HuH-7 (cell line): ENCODE measurements at regions not wholly inside any gene's neighbourhood (a gene's known extent, or its start where the extent isn't known, plus 50 kb on each side); places are given as distances from the start of the nearest gene placed in this dataset.

Source experiments
- DNase-seq: peaks from one replicate; pipeline ENCODE4 v3.0.0; 2011; ENCODE audit warnings: low spot score

- no peak for DNase-seq
Measured at GRCh38 chr13:80036845-80037504, 304.0 kb downstream of the SPRY2 start.

DNA sequence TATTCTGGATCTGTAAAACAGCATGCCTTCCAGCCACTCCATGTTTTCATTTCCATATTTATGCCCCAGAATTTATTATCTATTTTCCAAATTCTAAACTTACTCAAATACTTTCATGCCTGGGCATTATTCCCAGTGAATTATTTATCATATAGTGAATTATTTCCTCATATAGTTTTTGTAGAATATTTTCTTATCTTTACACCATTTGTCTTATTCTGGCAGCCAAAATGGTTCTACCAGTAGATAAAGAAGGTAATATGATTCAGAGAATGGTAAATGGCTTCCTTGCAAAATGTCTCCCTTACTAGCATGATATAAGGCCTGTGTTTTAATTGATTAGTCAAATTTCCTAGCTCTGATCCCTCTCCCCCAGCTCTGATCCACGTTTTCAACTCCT, 305.8 kb downstream of the SPRY2 start:
- no peak for DNase-seq

DNA sequence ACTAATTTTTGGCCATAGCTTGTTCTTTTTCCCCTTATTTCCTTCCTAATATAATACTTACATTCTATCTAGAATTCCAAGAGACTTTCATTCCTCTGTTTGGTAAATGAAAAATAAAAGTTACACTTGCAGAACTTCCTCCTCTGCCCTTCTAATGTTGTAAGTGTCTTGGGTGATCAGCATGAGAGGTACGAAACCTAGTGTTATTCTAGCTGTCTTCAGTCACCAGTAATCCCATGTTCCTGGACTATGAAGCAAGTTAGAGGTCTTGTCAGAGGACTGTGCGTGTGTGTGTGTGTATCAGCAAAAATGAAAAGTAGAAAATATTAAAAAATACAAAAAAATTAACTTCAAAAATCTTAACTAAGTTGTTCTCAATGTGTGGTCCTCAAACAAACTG, 307.0 kb downstream of the SPRY2 start:
- DNase-seq = no peak

GRCh38 chr13:80033286-80033685, 307.6 kb downstream of the SPRY2 start:
- DNase-seq = no peak

DNA sequence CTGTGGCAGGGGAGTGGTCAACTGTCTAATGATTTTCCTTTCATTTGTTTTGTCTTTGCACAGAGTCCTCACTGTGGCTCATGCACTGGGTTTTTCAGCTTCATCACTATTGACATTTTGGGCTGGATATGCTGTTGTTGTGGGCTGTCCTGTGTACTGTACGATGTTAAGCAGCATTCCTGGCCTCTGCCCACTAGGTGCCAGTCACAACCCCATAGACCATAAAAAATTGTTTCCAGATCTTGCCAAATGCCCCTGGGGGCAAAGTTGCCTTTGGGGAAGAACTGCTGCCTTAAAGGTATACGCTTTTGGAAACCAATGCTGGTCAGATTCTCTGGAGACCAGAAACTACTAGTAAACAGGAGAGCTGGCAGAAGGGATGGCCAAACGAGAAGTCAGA, 310.4 kb downstream of the SPRY2 start:
- DNase-seq = no peak

GRCh38 chr13:80029170-80029569, 311.8 kb downstream of the SPRY2 start:
- no peak for DNase-seq

- no peak for DNase-seq
Measured at GRCh38 chr13:80022146-80022545, 318.8 kb downstream of the SPRY2 start.

- DNase-seq = no peak
Measured at GRCh38 chr13:80012251-80012650, 328.7 kb downstream of the SPRY2 start.

GRCh38 chr13:80011448-80012212, 329.3 kb downstream of the SPRY2 start:
- DNase-seq = no peak

- no peak for DNase-seq
Measured at GRCh38 chr13:80010846-80011245, 330.1 kb downstream of the SPRY2 start.

- DNase-seq = no peak
Measured at GRCh38 chr13:80010286-80010831, 330.6 kb downstream of the SPRY2 start.

DNA sequence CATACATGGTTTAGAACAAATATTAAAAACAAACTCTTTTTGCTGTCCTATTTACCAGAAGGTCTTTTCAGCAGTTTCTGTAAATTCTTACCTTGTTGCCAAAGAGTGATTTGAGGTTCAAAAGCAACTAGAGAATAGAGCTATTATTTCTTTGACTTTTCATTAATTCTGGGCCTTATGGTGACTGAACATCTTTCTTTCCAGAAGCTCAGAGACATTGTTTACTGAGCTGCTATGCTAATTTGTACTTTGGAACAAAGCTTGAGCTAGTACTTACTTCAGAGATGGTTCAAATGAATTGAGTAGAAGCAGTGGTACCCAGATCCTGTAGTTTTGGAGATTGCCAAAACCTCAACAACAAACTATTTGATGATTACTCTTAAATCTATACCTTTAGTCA, 331.2 kb downstream of the SPRY2 start:
- no peak for DNase-seq

DNA sequence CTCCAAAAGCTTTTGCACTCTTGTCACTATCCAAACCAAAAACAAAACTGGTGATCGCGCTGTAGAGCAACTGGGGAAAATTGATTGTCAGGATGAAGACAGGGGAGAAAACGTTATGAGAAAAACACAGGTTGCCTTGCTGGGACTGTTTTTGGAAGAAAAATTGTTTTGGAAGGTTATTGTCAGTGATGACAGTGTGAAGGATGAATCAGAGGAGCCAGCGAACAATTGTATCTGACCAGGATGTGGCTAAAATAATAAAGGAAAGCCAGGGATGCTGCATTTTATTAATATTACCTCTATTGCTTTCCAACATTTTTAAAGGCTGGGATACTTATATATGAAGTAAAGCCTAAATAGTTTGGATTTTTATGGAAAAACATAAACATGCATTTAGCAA, 334.0 kb downstream of the SPRY2 start:
- no peak for DNase-seq

DNA sequence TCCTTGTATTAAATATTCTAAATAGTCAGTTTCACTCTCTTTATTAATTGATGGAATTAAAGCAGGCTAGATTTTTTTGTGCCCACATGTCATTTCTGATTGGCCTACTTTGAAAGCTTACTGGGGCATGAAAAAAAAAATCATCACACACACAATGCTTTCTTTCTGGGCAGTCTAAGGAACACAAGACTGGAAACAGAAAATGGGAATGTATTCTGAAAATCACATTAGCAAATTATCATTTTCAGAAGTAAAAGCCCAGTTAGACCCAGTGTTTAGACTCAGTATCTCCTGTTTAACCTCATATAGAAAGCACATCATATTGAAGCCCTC, 339.4 kb downstream of the SPRY2 start:
- DNase-seq = no peak

DNA sequence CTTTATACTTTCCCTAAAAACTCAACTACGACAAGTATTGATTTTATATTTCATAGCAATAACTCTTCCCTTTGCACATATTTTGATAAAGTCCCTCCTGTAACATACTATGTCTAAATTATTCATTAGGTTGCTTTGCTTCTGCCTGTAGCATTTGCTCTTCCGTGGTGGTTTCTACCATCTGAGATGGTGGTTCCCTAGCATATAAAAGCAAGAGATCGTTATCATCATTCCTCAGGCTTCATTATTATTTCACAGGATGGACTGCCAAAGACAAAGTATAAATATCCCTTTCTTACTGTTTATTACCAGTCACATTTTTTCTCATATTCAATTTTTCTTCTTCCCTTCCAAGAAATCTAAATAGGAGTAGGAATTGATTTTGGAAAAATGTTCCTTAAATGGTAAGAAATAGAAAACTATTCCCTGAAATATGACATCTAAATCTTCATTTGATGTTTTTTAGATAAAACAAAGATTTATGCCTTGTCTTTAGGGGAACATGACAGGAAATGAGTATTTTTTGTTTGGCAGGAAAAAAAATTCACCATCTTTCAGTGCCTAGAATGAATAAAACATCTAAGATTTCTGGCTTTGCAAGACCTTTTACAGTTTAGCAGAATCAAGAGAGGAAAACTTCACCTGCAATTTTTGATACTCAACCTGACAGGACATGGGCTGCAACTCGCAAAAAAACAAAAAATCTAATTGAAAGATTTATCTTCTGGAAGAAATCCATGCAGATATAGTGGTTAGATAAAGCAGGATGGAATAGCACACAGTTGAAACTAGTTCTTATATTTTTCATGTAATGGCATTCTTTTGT, 340.0 kb downstream of the SPRY2 start:
- DNase-seq = no peak

DNA sequence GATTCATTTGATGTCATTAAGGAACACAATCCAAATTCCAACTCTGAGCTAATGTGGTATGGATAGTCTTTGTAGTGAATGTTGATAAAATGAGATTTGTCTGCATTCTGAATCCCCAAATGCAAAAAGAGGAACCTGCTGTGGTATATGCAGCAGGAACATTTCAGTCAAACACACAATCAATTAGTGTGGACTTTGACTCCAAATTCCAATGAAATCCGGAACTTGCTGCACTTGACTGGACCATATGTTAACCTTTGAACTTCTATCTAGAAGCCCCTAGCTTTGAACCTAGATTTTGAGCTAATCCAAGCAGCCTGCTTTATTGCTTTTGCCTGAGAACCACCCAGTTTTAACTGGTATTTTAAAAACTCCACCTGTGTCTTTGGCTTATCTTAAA, 341.3 kb downstream of the SPRY2 start:
- DNase-seq = no peak

- no peak for DNase-seq
Measured at GRCh38 chr13:79998381-79998880, 342.5 kb downstream of the SPRY2 start.

DNA sequence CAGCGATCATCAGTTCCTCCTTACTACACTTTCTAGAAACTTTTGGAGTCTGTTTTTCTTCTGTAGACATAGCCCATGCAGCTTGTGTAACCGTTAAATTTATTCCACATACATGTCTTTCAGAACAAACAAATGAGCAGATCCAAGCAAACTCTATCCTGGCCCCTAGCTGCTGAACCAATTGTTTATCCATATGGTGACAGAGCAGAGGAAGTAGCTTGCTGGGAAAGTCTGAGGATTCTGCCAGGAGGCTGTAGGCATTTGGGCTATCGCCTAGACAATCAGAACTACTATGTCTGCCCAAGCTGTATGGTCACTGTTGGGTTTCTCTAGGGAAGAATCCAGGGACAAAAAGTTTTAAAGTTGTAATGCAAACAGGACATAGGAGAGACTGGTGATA, 343.7 kb downstream of the SPRY2 start:
- no peak for DNase-seq

DNA sequence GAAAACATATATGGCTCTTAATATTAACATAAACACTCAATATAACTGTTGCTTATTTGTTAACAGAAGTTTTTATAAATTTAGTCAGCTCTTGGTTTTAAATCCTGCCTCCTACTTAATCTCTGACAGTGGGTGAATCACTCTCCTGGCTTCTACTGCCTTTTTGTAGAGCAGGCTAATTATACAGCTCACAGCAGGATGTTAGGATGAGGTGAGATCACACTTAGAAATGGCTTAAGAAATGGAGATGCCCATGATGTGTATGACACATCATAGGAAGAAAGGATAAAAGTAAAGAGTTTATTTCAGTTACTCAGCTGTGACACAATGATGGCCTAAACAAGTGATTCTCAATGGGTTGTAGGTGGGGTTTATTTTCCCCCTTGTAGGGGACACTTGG, 345.6 kb downstream of the SPRY2 start:
- DNase-seq = no peak

DNA sequence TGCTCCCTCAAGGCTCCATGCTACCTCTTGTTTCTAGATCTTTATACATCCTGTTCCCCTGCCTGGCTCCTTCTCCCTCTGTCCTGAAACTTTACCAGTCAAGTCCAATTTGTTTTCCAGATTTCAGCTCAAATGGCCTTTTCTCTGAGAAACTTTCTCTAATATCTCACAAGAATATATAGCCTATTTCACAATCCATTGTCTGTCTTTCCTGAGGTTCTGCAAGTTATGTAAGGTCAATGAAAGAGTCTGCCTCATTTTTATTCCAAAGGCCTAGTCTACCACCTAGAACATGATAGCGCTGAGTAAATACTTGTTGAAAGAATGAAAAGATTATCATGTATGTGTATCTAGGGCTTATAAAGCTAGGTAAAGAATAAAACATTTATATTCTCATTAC, 348.8 kb downstream of the SPRY2 start:
- no peak for DNase-seq

GRCh38 chr13:79990048-79990447, 350.9 kb downstream of the SPRY2 start:
- no peak for DNase-seq

- DNase-seq = no peak
Measured at GRCh38 chr13:79989217-79989661, 351.7 kb downstream of the SPRY2 start.

GRCh38 chr13:79988573-79988972, 352.4 kb downstream of the SPRY2 start:
- no peak for DNase-seq
